HG03159 (cell line): ENCODE measurements at regions not wholly inside any gene's neighbourhood (a gene's known extent, or its start where the extent isn't known, plus 50 kb on each side); places are given as distances from the start of the nearest gene placed in this dataset.
"Not testable (repeated sequence)": the region's sequence is repeated elsewhere in the genome, so short reads cannot be mapped to it uniquely, and the experiment has no call there.

ENCODE experiments used
- ATAC-seq: cut with Tn5 transposase; IDR thresholded peaks from one replicate; pipeline ENCODE4 v1.9.1; 2021; ENCODE audit warnings: mild to moderate bottlenecking, moderate library complexity; ENCODE audit not compliant: unreplicated experiment

DNA sequence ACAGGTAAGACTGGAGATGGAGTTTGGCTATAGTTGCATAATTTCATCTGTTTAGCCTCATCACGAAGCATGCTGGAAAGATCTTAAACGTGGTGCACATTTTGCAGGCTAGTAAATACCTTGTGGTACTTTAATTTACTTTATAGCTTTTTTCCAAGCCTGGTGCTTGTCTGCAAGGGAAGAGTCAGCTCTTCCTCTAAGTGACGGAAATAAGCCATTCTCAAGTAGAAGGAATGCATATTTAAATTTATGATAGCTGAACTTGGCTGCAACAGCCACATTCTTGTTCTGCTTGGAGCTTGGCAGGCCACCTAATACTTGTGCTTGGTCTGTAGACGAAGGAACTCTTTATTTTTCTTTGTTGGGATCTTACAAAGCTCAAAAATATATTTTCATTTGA lies 188.0 kb upstream of the PIK3R1 start:
- no peak for ATAC-seq

DNA sequence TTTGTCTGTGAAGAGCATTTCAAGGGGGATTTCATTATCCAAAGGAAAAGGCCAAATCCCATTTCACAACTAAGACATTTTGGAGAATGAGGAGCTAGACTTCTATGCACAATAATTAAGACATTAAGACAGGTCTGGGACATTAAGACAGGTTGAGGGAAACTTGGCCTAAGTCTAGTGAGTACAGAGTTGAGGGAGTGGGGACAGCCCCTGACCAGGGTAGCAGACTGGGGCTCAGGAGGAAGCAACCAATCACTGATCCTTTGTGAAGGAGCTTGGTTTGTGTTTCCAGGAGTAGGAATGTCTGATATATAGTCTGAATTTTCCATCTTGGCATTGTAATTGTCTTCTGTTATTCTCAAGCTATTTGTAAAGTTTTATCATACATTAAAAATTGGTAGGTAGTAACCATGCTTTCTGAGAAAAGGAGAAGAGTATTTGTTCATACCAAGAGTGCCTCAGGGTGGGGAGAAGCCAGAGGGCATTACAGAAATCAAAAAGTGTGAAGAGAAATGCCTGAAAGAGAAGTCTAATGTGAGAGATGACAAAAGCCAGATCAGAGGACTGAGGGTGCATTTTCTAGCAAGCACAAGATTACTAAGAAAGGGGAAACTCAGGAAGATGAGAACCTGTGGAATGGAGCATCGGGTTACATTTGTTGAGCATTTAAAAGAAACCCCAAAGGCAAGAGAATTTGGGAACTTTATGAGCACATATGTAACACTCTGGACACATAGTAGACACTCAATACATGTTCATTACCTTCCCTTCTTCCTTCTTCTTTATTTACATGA lies 189.3 kb upstream of the PIK3R1 start:
- no peak for ATAC-seq

DNA sequence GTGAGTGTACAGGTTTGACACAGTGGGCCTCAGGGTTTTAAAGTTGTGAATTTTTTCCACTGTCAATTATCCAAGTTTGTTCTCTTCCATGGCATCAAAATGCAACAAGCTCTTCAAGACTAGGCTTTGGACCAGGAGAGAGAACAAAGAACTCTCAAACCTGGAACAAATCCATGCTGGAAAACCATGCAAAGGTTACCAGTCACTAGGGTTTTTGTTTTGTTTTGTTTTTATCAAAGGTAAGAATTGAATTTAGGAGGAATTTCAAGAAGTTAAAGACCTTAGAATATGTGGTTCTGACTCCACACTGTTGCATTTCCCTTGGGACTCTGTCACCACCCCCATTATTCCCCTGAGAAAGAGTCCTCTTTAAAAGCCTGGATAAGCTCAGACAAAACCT lies 191.1 kb upstream of the PIK3R1 start:
- no peak for ATAC-seq

DNA sequence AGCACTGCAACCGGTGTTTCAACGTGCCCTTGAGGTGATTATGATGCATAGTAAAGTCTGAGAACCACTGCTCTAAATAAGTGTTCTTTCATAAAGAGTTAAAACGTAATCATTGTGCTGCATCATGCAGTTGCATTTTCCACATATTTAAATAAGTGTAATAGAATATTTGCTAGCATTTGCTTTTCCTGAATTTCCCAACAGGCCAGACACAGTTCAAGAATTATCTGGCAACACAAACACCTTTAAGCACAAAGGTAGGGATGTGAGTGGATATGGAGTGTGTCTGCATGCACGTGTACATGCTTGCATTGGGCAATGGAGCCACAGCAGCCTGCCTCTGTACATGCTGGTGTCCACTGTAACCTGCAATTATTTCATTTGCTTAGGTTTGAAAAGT lies 193.6 kb upstream of the PIK3R1 start:
- no peak for ATAC-seq

DNA sequence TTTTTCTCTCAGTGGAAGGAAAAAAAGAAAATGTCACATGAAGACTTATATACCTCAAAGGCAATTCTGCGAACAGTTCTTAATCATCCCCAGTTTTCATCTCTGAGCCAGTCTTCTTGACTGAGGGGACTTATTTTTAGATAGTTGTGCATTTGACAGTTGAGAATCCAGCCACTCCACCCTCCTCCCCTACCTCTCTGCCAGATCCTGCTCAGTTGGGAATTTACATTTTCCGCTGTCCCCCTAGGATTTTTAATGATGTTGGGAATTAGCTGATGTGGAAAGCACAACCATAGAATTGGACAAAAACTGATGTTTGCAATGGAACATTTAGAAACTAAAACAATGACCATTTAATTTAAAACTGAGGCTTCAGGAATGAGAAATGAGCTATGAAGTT lies 194.3 kb upstream of the PIK3R1 start:
- no peak for ATAC-seq

DNA sequence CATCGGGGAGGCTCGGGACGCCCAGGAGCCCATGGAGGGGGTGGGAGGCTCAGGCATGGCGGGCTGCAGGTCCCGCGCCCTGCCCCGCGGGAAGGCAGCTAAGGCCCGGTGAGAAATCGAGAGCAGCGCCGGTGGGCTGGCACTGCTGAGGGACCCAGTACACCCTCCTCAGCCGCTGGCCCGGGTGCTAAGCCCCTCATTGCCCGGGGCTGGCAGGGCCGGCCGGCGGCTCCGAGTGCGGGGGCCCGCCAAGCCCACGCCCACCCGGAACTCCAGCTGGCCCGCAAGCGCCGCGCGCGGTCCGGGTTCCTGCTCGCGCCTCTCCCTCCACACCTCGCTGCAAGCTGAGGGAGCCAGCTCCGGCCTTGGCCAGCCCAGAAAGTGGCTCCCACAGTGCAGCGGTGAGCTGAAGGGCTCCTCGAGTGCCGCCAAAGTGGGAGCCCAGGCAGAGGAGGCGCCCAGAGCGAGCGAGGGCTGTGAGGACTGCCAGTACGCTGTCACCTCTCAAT lies 195.0 kb upstream of the PIK3R1 start:
- not testable (repeated sequence) for ATAC-seq

DNA sequence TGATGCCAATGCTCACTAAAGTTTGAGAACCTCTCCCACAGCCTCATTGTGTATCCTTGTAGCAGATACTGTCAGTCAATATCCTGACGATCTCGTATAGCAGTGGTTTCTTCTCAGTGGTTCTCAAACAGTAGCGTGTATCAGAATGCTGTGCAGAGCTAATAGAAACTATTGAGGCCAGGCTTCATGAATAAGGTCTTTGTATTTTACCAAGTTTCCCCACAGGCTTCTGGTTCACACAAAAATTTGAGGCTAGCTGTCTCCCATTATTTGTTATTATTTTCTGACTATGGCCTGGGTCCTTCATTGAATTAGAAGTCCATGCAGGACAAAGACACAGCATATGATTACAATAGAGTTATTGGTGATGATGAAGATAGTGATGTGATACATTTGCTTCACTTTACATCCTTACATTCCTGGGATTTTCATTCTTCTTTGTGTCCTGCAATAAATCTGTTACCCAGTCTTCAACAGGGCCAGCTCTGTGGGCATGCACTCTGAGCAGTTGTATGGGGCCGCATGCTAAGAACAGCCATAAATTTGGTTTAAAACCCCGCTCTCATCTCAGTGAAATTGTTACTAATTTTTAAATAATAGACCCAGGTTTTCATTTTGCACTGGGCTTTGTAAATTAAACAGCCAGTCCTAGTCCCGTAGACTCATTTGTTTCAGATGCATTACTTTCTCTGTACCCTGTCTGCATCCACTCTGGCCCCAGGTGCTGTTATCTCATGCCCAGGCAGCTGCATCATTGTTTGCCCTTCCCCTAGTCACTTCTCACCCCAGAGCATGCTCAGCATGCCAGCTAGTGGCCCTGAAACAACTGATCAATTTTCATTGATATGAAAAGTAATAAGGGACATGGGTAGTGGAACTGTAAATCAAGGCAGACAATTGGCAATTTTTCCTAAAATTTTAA lies 199.9 kb upstream of the PIK3R1 start:
- ATAC-seq = no peak

DNA sequence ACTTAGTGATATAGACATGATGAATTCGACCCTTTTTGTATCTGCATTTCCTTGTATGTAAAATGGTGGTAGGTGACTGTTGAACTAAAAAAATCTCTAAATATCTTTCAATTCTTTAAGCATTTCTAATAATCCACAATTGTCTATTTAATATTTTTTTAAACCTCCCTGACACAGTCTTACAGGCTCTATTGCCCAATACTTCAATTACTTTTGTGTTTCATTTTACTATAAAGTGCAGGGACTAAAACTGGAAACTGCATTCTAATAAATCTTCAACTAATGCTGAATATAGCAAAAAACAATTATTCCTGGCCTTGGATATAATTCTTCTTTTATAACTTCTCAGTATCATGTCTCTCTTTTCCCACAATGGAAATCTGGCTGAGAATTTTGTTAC lies 202.7 kb upstream of the PIK3R1 start:
- ATAC-seq = no peak

DNA sequence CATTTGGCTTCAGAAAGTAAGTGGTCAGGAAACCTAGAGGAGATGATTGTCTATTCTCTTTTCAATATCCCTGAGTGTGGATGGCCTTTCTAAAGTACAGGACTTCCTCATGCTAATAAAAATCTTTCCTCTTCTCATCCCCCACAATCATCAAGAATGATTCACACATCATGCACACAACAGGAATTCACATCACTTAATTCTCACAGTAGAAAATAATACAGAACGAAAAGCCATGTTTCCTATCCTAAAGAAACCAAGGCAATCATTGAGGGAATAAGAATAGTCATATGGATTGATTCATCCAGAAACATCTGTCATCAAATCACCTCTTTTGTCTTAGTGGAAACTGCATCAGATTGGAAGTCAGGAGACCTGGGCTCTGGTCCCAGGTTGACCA lies 203.1 kb upstream of the PIK3R1 start:
- no peak for ATAC-seq

DNA sequence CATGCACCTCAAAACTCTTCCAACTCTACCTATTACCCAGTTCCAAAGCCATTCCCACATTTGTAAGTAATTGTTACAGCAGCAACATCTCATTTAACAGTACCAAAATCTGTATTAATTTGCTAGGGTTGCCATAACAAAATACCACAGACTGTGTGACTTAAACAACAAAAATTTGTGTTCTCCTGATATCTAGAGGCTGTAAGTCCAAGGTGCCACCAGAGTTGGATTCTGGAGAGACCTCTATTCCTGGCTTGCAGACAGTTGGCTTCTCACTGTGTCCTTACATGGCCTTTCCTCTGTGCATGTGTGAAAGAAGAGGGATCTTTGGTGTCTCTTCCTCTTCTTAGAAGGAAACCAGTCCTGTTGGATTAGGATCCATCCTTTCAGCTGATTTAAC lies 203.8 kb upstream of the PIK3R1 start:
- no peak for ATAC-seq

DNA sequence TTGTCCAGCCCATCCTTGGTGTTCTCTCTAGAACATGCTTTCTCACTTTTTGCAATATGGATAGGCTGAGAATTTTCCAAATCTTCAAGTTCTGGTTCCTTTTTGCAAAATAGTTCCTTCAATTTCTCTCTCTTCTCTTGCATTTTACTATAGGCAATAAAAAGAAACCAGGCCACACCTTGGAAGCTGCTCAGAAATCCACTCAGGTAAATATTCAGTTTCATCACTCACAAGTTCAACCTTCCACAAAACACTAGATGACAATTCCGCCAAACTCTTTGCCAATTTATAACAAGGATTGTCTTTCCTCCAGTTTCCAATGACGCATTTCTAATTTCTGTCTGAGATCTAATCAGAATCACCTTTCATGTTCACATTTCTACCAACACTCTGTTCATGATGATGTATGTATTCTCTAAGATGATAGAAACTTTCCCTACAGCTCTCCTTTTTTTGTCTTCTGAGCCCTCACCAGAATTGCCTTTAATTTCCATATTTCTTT lies 204.2 kb upstream of the PIK3R1 start:
- ATAC-seq = no peak

DNA sequence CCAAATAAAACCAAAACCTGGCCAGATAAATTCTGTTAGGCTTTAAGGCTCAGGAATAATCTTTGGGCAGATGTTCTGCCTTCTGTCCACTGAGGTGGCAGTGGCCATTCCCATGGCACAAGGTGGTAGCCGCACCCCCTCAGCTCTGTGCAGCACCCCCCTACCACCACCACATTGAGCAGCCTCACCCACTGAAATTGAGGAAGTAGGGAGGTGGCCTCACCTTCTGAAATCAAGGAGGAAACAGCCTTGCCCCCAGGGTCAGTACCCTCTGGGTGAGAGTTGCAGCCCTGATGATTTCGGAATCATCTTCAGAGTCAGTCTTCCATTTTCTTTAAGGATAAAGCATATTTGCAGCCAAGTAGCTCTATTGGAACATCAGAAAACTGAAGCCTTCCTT lies 204.8 kb upstream of the PIK3R1 start:
- no peak for ATAC-seq

DNA sequence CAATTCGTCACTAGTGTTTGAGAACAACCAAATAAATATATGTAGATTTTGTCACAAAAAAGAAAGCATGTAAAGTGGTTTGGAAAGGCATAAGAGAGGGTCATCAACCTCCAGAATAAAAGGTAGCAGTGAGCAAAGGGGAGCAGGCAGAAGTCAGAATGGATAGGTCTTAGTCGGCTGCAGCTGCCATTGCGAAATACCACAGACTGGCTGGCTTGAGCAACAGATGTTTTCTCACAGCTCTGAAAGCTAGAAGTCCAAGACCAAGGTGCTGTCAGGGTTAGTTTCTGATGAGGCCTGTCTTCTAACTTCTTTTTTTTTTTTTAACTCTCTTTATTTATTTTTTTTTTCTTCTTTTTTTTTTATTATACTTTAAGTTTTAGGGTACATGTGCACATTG lies 208.1 kb upstream of the PIK3R1 start:
- ATAC-seq = no peak

DNA sequence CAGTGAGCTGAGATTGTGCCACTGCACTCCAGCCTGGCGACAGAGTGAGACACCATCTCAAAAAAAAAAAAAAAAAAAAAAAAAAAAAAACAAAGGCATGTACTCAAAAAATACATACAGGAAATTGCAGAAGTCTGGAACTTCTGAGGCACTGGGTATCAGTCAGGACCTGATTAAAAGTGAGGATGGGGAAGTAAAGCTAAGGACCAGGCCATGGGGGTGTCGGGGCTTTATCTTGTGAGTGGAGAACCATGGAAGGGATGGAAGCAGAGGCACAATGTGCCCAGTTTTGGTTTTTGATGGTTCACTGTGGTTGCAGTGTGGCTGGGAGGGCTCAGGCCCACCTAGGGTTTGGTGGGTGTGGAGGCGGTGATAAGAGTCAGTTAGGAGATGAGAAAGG lies 212.7 kb upstream of the PIK3R1 start:
- ATAC-seq = no peak

DNA sequence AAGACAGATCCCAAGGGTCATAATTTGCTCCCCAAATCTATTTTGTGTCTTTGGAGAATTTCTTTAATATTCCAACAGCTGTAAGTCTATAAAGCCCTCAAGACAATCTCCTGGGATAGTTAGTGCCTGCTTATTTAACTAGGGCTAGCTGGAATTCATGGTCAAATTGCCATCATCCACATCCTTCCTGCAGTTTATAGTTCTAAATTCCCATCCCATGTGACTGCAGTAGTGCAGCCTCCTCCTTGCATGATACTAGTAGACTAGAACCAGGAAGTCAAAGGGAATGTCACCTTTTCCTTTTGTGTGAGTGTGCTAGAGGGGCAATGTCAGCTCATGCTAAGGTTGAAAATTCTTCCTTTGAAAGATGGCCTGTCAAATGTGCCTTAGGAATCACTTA lies 214.8 kb upstream of the PIK3R1 start:
- ATAC-seq = no peak

DNA sequence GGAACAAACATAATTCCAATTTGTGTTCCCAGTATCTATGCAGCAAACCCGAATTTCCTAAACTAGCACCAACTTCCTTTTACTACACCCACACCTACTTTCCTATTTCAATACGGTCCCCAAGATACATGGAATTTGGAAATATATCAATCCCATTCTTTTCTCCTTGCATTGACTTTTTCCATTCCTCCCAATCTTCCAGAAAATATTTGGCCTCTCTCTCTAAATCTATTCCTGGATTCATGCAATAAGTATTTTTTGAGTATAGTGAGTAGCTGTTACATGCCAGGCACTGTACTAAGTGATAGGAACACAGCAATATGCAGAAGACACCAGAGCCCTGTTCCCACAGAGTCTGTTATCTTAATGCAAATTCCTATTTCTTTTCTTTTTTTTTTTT lies 216.2 kb upstream of the PIK3R1 start:
- ATAC-seq = no peak

DNA sequence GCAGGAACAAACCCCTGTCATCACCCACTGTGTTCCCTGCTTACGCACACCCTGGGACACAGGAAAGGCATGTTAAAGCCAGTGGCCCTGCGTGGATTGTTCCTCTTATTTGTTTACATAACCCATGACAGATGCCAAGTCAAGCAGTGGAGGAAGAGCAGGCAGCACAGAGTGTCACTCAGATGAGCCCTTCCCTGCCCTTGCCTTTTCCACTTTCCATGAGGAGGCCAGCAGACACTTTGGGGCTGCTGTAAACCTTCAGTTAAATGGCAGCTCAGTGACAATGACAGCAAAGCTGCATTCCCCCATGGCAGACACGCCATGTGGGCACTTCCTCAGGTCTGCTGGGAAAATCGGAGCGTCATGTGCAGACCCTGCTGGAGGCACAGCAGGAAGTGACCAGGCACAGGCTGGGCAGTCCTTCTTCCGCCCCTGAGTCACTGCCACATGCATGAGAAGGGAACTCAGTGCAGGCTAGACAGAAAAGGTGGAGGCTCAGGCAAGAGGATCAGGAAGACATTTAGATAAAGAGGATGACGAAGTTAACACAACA lies 216.8 kb upstream of the PIK3R1 start:
- no peak for ATAC-seq

DNA sequence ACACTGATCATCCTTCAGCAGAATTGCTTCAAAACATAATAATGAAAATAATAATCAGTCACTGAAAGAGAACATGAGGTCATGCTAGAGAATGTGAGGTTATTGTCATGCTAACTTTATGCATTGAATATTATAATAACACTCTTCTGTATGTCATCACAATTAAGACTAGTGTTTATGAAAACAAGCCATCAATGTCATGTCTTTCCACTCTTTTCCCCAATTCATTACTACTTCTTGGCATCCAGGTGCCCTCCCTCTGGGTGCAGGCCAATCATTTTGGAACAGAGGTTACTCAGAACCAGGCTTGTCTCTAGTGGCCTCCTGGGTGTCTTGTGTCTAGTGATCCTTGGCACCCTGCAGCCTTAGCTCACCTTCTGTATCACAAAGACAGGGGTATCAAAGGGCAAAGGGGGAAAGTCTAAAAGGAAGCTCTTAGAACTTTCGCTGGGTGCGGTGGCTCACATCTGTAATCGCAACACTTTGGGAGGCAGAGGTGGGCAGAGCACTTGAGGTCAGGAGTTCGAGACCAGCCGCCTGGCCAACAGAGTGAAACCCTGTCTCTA lies 217.6 kb upstream of the PIK3R1 start:
- no peak for ATAC-seq

DNA sequence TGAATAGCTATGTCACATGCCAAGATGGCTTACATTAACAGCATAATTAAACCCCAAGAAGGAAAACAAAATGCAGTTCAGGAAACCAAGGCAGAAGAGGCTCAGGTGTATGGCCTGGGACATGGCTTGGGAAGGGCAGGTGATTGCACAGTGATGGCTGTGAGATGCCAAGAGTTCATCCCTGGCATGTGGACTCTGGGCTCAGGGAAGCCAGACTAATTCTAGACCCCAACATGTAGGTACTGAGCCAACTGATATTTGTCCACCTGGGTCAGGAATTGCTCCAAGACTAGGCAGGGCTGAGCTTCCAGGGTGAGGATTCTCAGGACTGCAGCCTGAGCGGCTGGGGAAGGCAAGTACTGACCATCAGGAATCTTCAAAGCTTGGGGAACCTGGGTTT lies 218.4 kb upstream of the PIK3R1 start:
- no peak for ATAC-seq

DNA sequence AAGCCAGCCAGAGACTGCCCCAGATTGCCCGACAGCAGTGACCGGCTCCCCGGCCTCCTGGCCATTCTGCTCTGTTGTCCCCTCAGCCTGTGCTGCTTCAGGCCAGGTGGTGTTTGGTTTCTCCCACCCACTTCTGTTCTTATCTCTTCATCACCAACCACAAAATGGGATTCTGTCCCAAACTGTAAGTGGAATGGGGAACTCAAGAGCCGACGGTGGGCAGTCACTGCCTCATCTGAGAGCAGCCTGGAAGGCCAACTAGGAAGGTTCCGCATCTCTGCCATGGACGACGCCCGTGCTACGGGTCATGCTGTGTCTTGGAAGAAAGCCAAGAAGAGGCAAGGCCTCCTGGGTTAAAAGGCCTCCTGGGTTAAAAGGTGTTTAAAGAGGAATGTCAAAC lies 219.0 kb upstream of the PIK3R1 start:
- no peak for ATAC-seq

DNA sequence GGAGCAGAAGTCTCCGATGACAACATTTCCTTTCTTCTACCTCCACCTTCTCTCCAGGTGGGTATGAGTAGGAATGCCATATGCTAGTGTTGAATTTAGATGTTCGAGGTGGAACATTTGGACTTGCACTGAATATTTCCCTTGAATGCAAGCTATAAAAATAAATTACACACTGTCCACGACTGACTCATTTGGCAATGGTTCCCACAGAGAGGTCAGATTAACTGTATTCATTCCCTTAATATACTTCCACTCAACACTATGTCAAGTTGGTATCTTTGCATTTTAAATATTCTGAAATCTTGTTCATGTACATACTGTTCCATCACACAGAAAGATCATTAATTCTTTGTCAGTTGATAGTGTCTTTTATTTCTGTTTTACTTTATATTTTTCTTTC lies 222.6 kb upstream of the PIK3R1 start:
- ATAC-seq = no peak
